ENCODE measurements at regions not wholly inside any gene's neighbourhood (a gene's known extent, or its start where the extent isn't known, plus 50 kb on each side); places are given as distances from the start of the nearest gene placed in this dataset.

GRCh38 chr2:181242262-181242661 is 214.9 kb upstream of the ITGA4 start:
- no peak for DNase-seq (ENCODE audit: low read depth in 2 of 2)

GRCh38 chr2:181243319-181243718 is 213.9 kb upstream of the ITGA4 start:
- DNase-seq (ENCODE audit: low read depth in 2 of 2): no peak

- DNase-seq (ENCODE audit: low read depth in 2 of 2): no peak
Measured at GRCh38 chr2:181250691-181251090, 206.5 kb upstream of the ITGA4 start.

- no peak for DNase-seq (ENCODE audit: low read depth in 2 of 2)
Measured at GRCh38 chr2:181252262-181253148, 204.7 kb upstream of the ITGA4 start.

GRCh38 chr2:181253438-181253837 is 203.7 kb upstream of the ITGA4 start:
- DNase-seq (ENCODE audit: low read depth in 2 of 2): no peak

GRCh38 chr2:181255651-181256050 is 201.5 kb upstream of the ITGA4 start:
- no peak for DNase-seq (ENCODE audit: low read depth in 2 of 2)

GRCh38 chr2:181258720-181259119 is 198.5 kb upstream of the ITGA4 start:
- DNase-seq (ENCODE audit: low read depth in 2 of 2): no peak

GRCh38 chr2:181262782-181263181 is 194.4 kb upstream of the ITGA4 start:
- no peak for DNase-seq (ENCODE audit: low read depth in 2 of 2)

GRCh38 chr2:181264001-181264400 is 193.2 kb upstream of the ITGA4 start:
- DNase-seq (ENCODE audit: low read depth in 2 of 2): no peak

GRCh38 chr2:181264441-181264840 is 192.7 kb upstream of the ITGA4 start:
- DNase-seq (ENCODE audit: low read depth in 2 of 2): no peak

GRCh38 chr2:181266614-181267013 is 190.6 kb upstream of the ITGA4 start:
- DNase-seq (ENCODE audit: low read depth in 2 of 2): no peak

- no peak for DNase-seq (ENCODE audit: low read depth in 2 of 2)
Measured at GRCh38 chr2:181268174-181268867, 188.9 kb upstream of the ITGA4 start.

GRCh38 chr2:181273986-181274385 is 183.2 kb upstream of the ITGA4 start:
- DNase-seq (ENCODE audit: low read depth in 2 of 2): no peak

GRCh38 chr2:181275643-181276070 is 181.5 kb upstream of the ITGA4 start:
- no peak for DNase-seq (ENCODE audit: low read depth in 2 of 2)

- DNase-seq (ENCODE audit: low read depth in 2 of 2): no peak
Measured at GRCh38 chr2:181281206-181281832, 175.9 kb upstream of the ITGA4 start.

- DNase-seq (ENCODE audit: low read depth in 2 of 2): no peak
Measured at GRCh38 chr2:181285116-181285515, 172.1 kb upstream of the ITGA4 start.

GRCh38 chr2:181289698-181290097 is 167.5 kb upstream of the ITGA4 start:
- no peak for DNase-seq (ENCODE audit: low read depth in 2 of 2)

GRCh38 chr2:181290182-181290581 is 167.0 kb upstream of the ITGA4 start:
- DNase-seq (ENCODE audit: low read depth in 2 of 2): no peak

GRCh38 chr2:181294979-181295378 is 162.2 kb upstream of the ITGA4 start:
- no peak for DNase-seq (ENCODE audit: low read depth in 2 of 2)

GRCh38 chr2:181300600-181301291 is 156.4 kb upstream of the ITGA4 start:
- DNase-seq (ENCODE audit: low read depth in 2 of 2): no peak

GRCh38 chr2:181304011-181304844 is 153.0 kb upstream of the ITGA4 start:
- DNase-seq (ENCODE audit: low read depth in 2 of 2): no peak
